ENCODE measurements at regions not wholly inside any gene's neighbourhood (a gene's known extent, or its start where the extent isn't known, plus 50 kb on each side); places are given as distances from the start of the nearest gene placed in this dataset.
A peak's percentile ranks its signal among the peaks of the same experiment; 100 is the strongest.

- in situ Hi-C loops (cut with HindIII; ENCODE audit: low sequenced_read_pairs) = no loop called here
- no peak for DNase-seq (ENCODE audit: low spot score)
Observed at GRCh38 chr14:38910092-38910491, 192.9 kb downstream of the SEC23A start.

GRCh38 chr14:38904959-38905358 lies 198.1 kb downstream of the SEC23A start:
- in situ Hi-C loops (cut with HindIII; ENCODE audit: low sequenced_read_pairs) = no loop called here
- DNase-seq (ENCODE audit: low spot score) = no peak

GRCh38 chr14:38901791-38902190 lies 201.2 kb downstream of the SEC23A start:
- in situ Hi-C loops (cut with HindIII; ENCODE audit: low sequenced_read_pairs) = no loop called here
- DNase-seq (ENCODE audit: low spot score) = no peak

GRCh38 chr14:38900887-38901286 lies 202.1 kb downstream of the SEC23A start:
- DNase-seq (ENCODE audit: low spot score) = no peak
- in situ Hi-C loops (cut with HindIII; ENCODE audit: low sequenced_read_pairs) = no loop called here

GRCh38 chr14:38887696-38888095 lies 215.3 kb downstream of the SEC23A start:
- no peak for DNase-seq (ENCODE audit: low spot score)
- in situ Hi-C loops (cut with HindIII; ENCODE audit: low sequenced_read_pairs) = no loop called here

GRCh38 chr14:38884109-38884508 lies 218.9 kb downstream of the SEC23A start:
- in situ Hi-C loops (cut with HindIII; ENCODE audit: low sequenced_read_pairs) = no loop called here
- no peak for DNase-seq (ENCODE audit: low spot score)

- in situ Hi-C loops (cut with HindIII; ENCODE audit: low sequenced_read_pairs) = no loop called here
- no peak for DNase-seq (ENCODE audit: low spot score)
Observed at GRCh38 chr14:38883127-38883526, 219.9 kb downstream of the SEC23A start.

GRCh38 chr14:38882533-38882932 lies 220.5 kb downstream of the SEC23A start:
- in situ Hi-C loops (cut with HindIII; ENCODE audit: low sequenced_read_pairs) = no loop called here

GRCh38 chr14:38880643-38881524 lies 222.2 kb downstream of the SEC23A start:
- in situ Hi-C loops (cut with HindIII; ENCODE audit: low sequenced_read_pairs) = no loop called here
- no peak for DNase-seq (ENCODE audit: low spot score)

More at GRCh38 chr14:38882533-38882932, 220.5 kb downstream of the SEC23A start:
- DNase-seq (ENCODE audit: low spot score) = no peak

- in situ Hi-C loops (cut with HindIII; ENCODE audit: low sequenced_read_pairs) = no loop called here
- no peak for DNase-seq (ENCODE audit: low spot score)
Observed at GRCh38 chr14:38877744-38878388, 225.2 kb downstream of the SEC23A start.

GRCh38 chr14:38874721-38875120 lies 228.3 kb downstream of the SEC23A start:
- in situ Hi-C loops (cut with HindIII; ENCODE audit: low sequenced_read_pairs) = no loop called here

GRCh38 chr14:38873941-38874612 lies 229.0 kb downstream of the SEC23A start:
- in situ Hi-C loops (cut with HindIII; ENCODE audit: low sequenced_read_pairs) = no loop called here

More at GRCh38 chr14:38874721-38875120, 228.3 kb downstream of the SEC23A start:
- no peak for DNase-seq (ENCODE audit: low spot score)

GRCh38 chr14:38870296-38870836 lies 232.7 kb downstream of the SEC23A start:
- no peak for DNase-seq (ENCODE audit: low spot score)
- in situ Hi-C loops (cut with HindIII; ENCODE audit: low sequenced_read_pairs) = no loop called here

More at GRCh38 chr14:38873941-38874612, 229.0 kb downstream of the SEC23A start:
- no peak for DNase-seq (ENCODE audit: low spot score)

GRCh38 chr14:38868399-38869290 lies 234.4 kb downstream of the SEC23A start:
- no peak for DNase-seq (ENCODE audit: low spot score)
- in situ Hi-C loops (cut with HindIII; ENCODE audit: low sequenced_read_pairs) = no loop called here

- in situ Hi-C loops (cut with HindIII; ENCODE audit: low sequenced_read_pairs) = no loop called here
Observed at GRCh38 chr14:38867561-38868150, 235.4 kb downstream of the SEC23A start.

GRCh38 chr14:38866461-38866860 lies 236.6 kb downstream of the SEC23A start:
- in situ Hi-C loops (cut with HindIII; ENCODE audit: low sequenced_read_pairs) = no loop called here
- no peak for DNase-seq (ENCODE audit: low spot score)

More at GRCh38 chr14:38867561-38868150, 235.4 kb downstream of the SEC23A start:
- peak; percentile 60 for DNase-seq (ENCODE audit: low spot score)

- DNase-seq (ENCODE audit: low spot score) = no peak
- in situ Hi-C loops (cut with HindIII; ENCODE audit: low sequenced_read_pairs) = no loop called here
Observed at GRCh38 chr14:38862366-38862765, 240.7 kb downstream of the SEC23A start.

GRCh38 chr14:38860530-38860929 lies 242.5 kb downstream of the SEC23A start:
- in situ Hi-C loops (cut with HindIII; ENCODE audit: low sequenced_read_pairs) = no loop called here
- DNase-seq (ENCODE audit: low spot score) = no peak
